Bone marrow (tissue), 2 donors: ENCODE measurements at regions not wholly inside any gene's neighbourhood (a gene's known extent, or its start where the extent isn't known, plus 50 kb on each side); places are given as distances from the start of the nearest gene placed in this dataset.
"Not testable (repeated sequence)": the region's sequence is repeated elsewhere in the genome, so short reads cannot be mapped to it uniquely, and the experiment has no call there.

Source experiments
- DNase-seq, 2 donors: peaks; one replicate each; lab custom pipeline; 2025; lab: John Stamatoyannopoulos, UW

- DNase-seq = no peak
Measured at GRCh38 chr9:135173066-135173465, 85.6 kb downstream of the OLFM1 start.

DNA sequence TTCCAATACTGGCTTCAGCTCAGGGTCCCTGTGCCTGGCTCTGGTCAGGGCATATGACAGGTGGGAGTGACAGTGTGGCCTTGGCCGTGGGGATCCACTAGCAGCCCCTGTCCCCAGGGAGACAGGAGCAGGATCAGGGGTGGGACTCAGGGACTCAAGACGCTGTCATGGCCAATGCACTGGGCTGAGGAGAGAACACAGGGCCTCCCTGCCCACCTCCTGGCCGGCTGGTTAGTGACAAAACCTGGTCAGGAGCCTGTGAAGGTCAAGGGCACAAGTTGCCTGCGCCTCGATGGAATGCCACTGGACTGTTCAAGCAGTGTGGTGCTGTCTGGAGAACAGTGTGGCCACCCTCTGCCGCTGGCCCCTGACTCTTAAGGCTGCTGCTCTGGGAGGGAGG, 86.8 kb downstream of the OLFM1 start:
- no peak for DNase-seq

- no peak for DNase-seq
Measured at GRCh38 chr9:135174981-135175380, 87.5 kb downstream of the OLFM1 start.

GRCh38 chr9:135176284-135176683, 88.8 kb downstream of the OLFM1 start:
- DNase-seq = no peak

- DNase-seq = not testable (repeated sequence)
Measured at GRCh38 chr9:135177562-135177961, 90.1 kb downstream of the OLFM1 start.

DNA sequence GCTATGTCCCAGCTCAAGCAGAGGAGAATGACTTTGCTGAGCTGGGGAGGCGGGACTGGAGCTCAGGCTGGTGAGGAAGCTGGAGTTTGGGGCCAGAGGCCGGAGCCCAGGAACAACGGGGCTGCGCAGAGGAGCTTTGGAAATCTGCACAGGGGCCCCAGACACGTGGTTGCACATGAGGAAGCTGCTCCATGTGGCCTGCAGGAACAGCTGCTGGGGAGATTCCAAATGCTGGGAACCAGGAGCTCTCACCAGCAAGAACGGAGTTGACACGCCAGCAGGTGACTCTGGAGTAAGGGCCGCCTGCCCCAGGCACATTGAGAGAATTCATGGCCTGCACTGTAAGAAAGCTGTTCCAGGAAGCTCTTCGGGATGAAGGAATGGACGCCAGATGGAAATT, 91.0 kb downstream of the OLFM1 start:
- DNase-seq = no peak

DNA sequence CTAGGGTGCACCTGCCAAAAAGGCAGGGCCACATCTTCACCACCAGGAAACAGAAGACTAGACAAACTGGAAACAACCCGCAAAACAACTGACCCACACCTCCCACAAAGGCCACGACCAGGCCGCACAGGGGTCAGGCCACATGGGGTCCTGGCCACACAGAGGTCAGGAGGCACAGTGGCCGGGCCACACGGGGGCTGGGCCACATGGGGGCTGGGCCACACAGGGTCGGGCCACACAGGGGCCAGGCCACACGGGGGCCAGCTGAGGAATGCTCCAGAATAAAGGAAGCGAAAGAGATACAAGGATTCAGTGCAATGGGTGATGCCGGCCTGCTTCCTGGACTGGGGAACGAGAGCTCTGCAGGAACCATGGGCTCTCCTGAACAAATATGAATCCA, 91.6 kb downstream of the OLFM1 start:
- no peak for DNase-seq

- no peak for DNase-seq
Measured at GRCh38 chr9:135179976-135180375, 92.5 kb downstream of the OLFM1 start.

DNA sequence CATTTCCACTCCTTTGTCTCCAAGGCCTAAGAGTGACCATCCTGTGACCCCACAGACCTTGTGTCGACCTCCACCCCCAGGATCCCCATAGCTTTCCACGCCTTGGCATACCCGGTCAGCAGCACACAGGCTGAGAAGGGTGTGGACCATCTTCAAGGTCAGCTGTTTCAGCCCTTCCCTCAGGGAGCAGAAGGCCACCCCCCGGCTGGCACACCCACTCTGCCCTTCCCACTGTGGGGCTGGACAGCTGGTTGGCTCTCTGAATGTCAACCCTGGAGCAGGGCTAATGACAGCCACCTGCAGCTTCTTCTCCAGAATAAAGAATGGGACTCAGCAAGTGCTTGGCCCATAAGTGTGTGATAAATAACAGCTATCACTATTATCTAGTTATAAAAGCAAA, 93.1 kb downstream of the OLFM1 start:
- DNase-seq = no peak

GRCh38 chr9:135181336-135181735, 93.9 kb downstream of the OLFM1 start:
- DNase-seq = no peak

DNA sequence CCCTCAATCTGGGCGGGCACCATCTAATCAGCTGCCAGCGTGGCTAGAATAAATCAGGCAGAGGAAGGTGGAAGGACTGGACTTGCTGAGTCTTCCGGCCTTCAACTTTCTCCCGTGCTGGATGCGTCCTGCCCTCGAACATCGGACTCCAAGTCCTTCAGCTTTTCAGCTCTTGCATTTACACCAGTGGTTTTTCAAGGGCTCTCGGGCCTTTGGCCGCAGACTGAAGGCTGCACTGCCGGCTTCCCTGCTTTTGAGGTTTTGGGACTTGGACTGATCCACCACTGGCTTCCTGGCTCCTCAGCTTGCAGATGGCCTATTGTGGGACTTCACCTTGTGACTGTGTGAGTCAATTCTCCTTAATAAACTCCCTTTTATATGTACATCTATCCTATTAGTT, 94.4 kb downstream of the OLFM1 start:
- DNase-seq = not testable (repeated sequence)

DNA sequence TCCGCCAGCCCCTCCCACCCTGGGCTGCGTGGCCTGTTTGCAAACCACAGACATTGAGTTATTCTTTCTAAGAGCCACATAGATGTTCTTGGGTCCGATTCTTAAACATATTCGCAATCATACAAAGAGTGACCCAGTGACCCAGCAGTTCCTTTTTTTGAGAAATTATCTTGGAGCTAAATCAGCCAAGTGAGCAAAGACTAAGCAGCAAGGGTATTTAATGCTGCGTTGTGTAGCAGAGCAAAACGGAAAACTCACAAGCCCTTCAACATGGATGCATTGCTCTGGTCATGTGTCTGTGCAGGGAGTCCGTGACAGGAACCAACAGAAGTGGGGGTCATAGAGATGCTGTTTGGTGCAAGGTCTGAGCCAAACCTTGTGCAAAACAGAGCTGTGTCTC, 95.6 kb downstream of the OLFM1 start:
- DNase-seq = no peak

DNA sequence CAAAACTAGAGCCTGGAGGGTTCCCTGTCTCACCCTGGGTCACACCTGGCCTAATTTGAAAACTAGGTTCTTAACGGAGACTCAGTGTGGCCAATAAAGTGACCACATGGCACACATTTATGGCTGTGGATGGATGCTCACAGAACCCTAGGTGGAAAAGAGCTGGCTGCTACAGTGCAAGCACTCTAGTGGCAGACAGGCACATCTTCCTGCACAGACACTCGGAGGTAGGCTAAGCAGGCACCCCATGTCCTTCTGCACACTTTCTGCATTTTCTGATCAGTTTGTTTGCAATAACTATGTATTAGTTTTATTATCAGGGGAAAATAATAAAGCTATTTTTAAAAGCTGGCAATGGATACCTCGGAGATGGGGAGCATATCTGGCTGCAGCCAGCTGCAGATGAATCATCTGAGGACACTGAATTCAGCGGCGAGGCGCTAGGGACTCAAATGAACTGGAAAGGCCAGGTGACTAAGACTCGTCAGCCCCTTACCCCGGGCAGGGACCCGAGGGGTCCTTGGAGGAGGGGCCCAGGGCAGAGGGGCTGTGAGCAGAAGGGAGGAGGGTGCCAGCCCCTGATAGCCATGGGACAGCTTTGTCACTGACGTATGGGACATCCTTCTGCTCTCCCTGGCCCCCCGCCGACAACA, 96.2 kb downstream of the OLFM1 start:
- no peak for DNase-seq

DNA sequence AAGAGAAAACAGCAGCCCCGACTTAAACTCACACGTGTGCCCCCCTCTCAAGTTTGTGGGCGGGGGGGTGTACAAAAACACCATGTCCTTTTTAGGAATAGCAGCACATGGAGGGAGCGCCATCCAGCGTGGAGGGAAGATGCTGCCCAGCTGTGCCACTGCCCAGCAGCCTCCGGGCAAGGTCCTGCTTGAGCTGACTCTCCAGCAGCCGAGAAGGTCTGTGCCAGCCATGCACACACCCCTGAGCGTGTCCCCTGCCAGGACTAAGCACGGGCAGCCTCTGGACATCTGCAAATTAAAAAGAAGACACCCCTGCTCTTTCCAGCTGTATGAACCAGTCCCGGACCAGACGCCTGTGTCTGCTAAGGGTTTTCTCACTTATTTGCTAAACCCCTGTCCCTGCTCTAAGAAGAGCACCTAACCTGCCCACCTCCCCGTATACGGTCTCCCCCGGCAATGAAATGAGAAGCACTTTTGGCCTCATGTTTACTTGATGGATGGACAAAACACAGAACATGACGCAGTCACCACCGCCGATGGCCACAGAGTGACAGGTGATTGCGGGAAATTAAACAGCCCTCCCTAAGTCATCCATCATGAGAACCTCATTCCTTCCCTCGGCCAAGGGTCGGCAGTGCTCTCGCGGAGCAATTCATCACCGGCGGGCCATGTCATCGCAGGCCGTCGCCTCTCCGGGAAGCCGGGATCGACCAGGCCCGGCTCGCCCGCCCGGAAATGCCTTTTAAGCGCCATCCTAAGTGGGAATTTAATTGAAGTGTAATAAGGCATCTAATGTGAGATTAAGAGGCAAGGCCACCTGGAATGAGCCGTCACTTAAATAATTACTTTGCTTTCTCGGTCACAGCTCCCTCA, 96.9 kb downstream of the OLFM1 start:
- DNase-seq = no peak

- DNase-seq = no peak
Measured at GRCh38 chr9:135185060-135185459, 97.6 kb downstream of the OLFM1 start.

DNA sequence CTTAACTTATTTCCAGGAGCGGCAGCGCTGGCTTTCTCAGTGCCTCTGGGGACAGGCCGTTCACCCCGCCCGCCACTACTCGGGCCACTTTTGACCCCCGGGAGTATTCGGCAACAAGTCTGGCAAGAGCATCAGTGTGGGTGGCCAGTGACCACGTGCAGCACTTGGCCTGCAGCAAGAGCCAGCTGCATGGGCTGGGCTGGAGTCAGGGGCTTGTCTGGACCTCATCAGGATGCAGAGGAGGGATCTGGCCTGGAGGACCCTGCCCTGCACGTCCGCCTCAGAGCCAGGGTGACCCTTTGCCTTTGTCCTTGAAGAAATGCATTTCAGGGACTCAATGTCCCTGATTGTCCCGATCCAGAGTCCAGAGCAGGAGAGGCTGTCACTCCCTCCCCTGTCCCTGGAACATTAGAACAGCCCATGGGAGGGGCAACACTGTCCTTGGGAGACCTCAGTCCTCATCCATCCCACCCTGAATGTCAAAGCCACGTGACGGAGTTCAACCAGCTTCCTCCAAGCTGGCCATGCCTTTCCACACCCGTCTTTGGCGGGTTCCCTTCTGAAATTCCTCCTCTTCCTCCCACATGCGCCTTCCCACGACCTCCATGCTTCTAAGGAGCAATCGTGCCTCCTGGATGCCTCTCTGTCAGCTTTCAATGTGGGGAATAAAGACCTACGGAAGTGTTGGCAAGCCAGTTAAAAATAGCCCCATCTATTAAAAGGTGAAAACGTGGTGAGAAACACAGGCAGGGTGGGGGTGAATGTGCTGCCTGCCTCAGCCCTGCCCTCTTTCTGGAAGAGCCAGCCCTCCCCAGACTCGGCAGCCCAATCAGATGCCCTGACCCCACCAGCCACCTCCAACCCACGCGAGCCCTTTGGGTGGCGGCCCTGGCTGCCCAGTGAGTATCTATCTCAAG, 99.0 kb downstream of the OLFM1 start:
- DNase-seq = no peak

- DNase-seq = no peak
Measured at GRCh38 chr9:135187365-135187764, 99.9 kb downstream of the OLFM1 start.

DNA sequence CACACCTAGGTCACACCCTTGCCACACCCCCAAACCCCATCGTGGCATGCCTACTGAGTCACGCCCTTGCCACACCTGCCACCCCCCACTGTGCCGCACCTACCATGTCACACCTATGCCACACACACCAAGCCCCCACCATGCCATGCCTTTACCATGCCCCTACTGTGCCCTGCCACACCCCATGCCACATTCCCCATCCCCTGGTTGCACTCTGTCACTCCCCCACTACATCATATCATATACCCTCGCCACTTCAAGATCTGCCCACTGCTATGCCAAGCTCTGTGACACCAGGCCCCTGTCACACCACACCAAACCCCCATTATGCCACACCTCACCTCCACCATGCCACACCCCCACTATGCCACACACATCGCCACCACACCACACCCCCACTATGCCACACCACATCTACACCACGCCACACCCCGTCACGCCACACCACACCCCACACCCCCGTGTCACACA, 101.2 kb downstream of the OLFM1 start:
- DNase-seq = no peak

DNA sequence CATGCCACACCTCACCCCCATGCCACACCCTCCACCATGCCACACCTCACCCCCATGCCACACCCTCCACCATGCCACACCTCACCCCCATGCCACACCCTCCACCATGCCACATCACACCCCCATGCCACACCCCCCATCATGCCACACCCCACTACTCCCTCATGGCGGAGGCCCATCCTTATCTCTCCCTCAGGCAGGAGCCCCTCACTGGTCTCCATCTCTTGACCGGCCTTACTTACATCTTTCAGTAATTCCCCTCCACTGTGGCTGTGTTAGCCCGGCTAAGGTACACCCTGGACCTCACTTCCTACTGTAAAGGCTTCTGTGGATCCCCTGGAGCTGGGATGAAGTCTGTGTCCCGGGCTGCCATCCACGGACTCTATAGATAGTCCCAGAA, 102.0 kb downstream of the OLFM1 start:
- no peak for DNase-seq

DNA sequence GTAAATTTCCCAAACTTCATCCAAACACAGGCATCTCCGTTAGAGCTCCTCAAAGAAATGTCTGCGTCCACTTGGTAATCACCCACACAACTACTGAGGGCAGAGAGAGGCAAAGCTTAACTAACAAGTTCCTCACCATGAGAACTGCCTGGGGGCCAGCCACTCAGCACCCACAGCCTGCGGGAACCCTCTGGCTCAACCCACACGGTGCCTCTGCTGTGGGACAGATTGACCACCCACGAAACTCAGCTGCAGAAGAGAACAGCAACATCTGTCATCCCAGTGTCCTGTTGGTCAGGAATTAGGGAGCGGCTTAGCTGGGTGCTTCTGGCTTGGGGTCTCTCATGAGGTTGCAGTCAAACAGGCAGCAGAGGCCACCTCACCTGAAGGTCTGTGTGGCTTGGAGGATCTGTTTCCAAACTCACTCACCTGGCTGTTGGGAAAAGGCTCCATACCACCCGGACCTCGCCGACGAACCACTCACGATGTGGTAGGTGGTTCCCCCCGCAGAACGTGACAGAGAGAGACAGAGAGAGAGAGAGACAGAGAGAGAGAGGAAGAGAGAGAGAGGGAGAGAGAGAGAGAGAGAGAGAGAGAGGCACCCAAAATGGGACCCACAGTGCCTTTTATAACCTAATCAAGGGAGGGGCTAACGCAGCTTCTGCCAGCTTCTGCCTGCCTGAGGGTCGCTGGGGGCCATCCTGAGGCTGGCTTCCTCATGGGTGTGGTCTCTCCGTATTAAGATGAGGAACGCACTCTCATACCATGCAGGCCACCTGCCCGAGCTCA, 103.5 kb downstream of the OLFM1 start:
- no peak for DNase-seq

DNA sequence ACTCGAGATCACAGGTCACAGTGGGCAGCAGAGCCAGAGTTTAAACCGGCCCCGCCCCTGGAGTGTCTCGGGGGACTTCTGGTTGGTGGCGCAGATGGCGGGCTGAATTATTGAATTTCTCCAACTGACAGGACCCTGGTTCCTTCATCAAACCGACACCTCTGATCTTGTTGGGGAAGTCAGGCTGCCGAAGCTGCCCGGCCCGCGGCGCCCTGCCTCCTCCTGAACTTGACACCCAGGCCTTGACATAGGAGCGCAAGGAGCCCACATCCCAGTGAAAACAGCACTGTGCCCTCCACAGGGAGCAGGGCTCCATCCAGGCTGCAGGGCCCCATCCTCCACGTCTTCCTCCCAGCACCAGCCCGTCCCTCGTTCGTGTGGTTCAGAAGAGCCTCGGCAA, 105.2 kb downstream of the OLFM1 start:
- DNase-seq = no peak

DNA sequence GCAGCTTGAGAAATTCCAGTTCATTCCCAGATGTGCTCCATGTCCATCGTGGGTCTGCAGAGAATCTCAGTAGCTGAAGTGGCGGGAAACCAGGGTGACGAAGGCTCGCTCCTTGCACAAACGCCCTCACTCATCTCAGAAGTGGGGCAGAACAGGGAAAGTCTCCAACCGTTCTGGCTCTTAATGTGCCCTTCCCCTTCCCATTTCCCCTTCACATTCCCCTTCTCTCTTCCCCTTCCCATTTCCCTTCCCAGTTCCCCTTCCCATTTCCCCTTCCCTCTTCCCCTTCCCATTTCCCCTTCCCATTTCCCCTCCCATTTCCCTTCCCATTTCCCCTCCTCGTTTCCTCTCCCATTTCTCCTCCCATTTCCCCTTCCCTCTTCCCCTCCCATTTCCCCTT, 108.5 kb downstream of the OLFM1 start:
- DNase-seq = not testable (repeated sequence)
